ENCODE measurements at regions not wholly inside any gene's neighbourhood (a gene's known extent, or its start where the extent isn't known, plus 50 kb on each side); places are given as distances from the start of the nearest gene placed in this dataset.
"Not testable (repeated sequence)": the region's sequence is repeated elsewhere in the genome, so short reads cannot be mapped to it uniquely, and the experiment has no call there.

GRCh38 chr9:102941868-102942267, 53.3 kb upstream of the CYLC2 start:
- no peak for DNase-seq (ENCODE audit: low spot score)

DNA sequence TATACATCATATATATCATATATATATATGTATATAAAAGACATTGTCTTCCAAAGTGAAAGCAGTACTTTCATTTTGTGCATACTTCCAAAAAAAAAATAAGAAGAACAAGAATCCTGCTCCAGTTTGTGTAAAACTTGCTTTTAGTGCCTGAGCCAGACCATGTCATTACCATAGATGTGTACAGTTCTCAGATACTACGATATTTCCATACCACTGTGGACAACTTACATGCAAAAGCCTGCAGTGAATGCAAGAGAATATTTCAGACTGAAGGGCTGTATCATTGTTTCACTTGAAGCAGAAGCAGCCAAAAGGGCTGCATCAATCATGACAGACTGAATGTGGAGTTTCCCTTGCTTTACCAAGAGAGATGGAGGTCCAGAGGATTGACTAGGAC, 72.6 kb upstream of the CYLC2 start:
- no peak for DNase-seq (ENCODE audit: low spot score)

GRCh38 chr9:102911185-102911584, 83.9 kb upstream of the CYLC2 start:
- DNase-seq (ENCODE audit: low spot score) = no peak

DNA sequence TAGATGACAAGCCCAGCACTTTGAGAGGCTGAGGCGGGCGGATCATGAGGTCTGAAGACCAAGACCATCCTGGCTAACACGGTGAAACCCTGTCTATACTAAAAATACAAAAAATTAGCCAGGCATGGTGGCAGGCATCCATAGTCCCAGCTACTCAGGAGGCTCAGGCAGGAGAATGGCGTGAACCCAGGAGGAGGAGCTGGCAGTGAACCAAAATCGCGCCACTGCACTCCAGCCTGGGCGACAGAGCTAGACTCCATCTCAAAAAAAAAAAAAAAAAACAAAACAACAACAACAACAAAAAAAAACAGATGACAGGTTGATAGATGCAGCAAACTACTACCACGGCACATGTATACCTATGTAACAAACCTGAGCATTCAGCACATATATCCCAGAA, 89.3 kb upstream of the CYLC2 start:
- DNase-seq (ENCODE audit: low spot score) = not testable (repeated sequence)

GRCh38 chr9:102892025-102892424, 103.1 kb upstream of the CYLC2 start:
- DNase-seq (ENCODE audit: low spot score) = no peak

DNA sequence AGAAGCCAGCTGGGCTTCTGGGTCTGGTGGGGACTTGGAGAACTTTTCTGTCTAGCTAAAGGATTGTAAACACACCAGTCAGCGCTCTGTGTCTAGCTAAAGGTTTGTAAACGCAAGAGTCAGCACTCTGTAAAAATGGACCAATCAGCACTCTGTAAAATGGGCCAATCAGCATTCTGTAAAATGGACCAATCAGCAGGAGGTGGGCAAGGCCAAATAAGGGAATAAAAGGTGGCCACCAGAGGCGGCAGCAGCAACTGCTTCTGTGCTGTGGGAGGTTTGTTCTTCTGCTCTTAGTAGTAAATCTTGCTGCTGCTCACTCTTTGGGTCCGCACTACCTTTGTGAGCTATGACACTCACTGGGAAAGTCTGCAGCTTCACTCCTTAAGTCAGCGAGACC, 106.4 kb upstream of the CYLC2 start:
- DNase-seq (ENCODE audit: low spot score) = not testable (repeated sequence)

DNA sequence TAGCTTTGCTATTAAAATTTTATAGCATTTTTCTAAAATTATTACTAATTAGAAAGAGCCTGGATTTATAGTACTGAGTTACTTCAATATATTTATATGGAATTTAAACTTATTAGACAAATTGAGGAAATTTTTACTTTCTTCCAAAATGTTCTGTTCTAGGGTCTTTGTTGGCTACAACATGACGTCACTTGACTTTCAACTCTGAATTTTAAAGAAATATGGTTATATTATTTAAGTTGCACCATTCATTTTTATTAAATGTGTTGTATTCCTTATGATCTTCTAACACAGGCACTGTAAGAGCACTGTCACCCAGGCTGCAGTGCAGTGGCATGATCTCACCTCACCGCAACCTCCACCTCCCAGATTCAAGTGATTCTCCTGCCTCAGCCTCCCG, 119.4 kb upstream of the CYLC2 start:
- DNase-seq (ENCODE audit: low spot score) = no peak

DNA sequence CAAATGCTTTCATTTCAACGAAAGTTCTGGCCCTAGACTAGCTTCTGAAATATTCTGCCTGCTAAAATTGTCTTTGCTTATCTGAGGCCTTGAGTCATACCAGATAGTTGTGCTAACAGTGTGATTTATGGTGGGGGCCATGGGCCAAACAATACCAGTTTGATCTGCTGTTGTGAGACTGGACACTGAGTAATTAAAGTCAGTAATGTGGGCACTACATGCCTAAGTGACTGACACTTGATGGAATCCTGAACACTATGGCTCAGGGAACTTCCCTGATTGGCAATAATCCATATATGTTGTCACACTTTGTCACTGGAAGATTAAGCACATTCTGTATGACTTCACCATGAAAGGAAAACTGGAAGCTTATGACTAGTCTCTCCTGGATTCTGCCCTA, 127.6 kb upstream of the CYLC2 start:
- no peak for DNase-seq (ENCODE audit: low spot score)

DNA sequence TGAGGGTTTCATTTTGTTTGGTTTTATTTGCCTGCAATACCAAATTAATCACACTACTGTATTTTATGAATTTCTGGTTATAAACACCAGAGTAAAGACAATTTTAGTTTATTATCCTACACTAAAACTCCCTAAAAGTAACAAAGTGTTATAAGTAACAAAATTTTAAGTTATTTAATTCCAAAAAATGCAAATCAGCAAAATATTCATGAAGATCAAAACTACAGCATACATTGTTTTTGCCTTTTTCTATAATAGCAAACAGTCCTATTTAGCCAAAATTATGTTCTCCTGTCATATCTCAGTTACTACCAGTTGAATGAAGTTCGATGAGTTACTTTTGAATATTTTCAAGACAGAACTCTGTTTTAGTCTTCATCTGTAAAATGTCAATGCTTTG, 132.7 kb upstream of the CYLC2 start:
- DNase-seq (ENCODE audit: low spot score) = no peak

DNA sequence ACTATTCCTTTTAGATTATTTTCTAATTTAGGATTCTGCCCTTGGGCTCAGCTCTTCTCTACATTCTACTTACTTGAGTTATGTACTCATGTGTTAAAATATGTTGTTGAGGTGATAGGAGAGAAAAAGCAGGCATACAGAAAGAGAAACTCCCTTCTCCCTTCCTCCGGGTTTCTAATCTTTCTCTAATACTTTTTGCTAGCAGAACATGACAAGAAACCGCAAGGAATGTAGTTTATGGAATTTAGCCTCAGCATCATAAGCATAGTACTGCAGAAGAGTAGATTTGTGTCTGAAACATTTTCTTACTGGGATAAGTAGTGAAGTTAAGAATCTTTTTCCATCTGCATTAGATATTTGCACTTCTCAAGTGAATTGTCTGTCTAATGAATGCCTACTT, 139.5 kb upstream of the CYLC2 start:
- no peak for DNase-seq (ENCODE audit: low spot score)

DNA sequence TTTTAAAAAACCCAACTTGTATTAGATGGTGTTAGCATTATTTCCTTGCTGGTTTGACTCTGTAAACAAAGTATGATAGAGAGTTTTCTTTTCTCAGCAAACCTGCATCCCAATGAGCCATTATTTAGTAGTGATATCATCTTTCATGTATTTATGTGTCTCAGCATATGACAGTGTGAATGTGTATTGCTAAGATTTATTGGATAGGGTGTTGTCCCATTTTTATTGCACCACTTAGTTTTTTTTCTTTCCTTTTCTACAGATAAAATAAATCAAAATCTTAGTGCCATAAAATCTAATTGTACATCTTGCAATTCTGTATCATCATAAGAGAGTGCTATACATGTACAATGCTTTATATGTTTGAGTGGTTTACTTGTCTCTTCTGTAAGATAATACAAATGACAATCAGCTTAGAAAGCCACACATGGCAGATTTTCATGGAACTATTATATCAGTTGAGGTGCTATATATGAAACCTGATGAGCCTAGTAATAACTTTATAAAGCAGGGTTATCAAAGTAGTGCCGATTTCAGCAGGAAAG, 149.2 kb upstream of the CYLC2 start:
- DNase-seq (ENCODE audit: low spot score) = no peak

- DNase-seq (ENCODE audit: low spot score) = no peak
These were observed 150.4 kb upstream of the CYLC2 start for GRCh38 chr9:102844716-102845115.

GRCh38 chr9:102842423-102842822, 152.7 kb upstream of the CYLC2 start:
- no peak for DNase-seq (ENCODE audit: low spot score)

DNA sequence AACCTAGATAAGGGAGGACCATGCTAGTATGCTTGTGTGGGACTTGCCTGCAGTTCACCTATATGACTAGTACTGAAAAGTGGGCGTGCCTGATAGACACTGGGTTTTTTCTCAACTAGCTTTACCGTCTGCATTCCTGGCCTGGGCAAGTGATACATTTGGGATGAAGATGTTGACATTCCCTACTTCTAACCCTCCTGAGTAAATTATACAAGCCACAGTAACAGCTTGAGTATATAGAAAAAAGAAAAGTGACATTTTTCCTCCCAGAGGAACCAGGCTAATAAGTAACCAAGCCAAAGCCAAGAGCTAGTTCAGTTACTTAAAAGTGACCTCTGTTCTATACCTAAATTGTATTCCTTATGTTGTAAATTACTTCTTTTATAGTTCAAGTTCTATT, 153.8 kb upstream of the CYLC2 start:
- DNase-seq (ENCODE audit: low spot score) = no peak

DNA sequence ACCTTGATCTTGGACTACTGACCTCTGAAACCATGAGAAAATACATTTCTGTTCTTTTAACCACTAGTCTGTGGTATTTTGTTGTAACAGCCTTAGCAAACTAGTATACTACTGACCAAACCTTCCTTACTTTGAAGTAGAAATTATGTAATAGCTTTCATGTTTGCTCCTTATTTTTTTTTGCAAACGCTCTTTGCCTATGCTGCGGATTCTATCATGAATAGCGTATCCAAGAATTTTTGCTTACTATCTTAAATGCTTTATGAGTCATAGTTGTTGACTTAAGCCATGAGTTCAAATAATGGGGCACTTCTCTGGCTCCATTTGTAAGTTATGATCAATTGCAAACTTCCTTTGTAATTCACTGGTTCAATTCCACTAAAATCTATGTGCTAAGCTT, 154.8 kb upstream of the CYLC2 start:
- DNase-seq (ENCODE audit: low spot score) = no peak

GRCh38 chr9:102832814-102833213, 162.3 kb upstream of the CYLC2 start:
- DNase-seq (ENCODE audit: low spot score) = no peak

- DNase-seq (ENCODE audit: low spot score) = no peak
These were observed 198.9 kb upstream of the CYLC2 start for GRCh38 chr9:102796244-102796643.

- no peak for DNase-seq (ENCODE audit: low spot score)
These were observed 199.6 kb upstream of the CYLC2 start for GRCh38 chr9:102795532-102795931.

- DNase-seq (ENCODE audit: low spot score) = peak; percentile 8
These were observed 215.8 kb upstream of the CYLC2 start for GRCh38 chr9:102779356-102779755.

- no peak for DNase-seq (ENCODE audit: low spot score)
These were observed 216.4 kb upstream of the CYLC2 start for GRCh38 chr9:102778746-102779145.

DNA sequence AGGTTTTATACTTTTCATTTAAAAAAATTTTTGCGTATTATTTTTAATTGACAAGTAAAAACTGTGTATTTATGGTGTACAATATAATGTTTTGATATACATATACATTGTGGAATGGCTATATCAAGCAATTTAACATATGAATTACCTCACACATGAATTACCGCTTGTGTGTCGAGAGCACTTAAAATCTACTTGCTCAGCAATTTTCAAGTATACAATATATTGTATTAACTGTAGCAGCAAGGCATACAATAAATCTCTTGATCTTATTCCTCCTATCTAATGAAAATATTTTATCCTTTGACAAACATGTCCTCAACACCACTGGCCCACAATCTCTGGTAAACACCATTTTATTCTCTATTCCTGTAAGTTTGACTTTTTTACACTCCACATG, 224.4 kb upstream of the CYLC2 start:
- DNase-seq (ENCODE audit: low spot score) = no peak

DNA sequence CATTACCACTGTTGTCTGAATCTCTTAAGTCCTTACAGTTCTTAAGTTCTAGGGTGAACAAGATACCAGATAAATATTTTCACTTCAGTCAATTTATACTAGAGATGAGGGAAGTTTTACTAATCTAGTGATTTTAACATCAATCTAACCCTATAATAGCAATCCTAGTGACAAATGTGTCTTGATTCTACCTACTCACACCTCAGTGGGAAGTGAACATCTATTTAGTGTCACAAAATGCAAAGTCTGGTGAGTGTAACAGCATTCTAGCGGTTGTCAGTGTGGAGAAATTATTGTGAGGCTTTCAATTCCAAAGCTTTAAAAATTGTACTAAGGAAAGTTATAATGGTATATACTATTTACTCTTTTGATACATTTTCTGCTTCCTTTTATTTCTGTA, 225.8 kb upstream of the CYLC2 start:
- no peak for DNase-seq (ENCODE audit: low spot score)

- DNase-seq (ENCODE audit: low spot score) = no peak
These were observed 227.1 kb upstream of the CYLC2 start for GRCh38 chr9:102768002-102768401.

GRCh38 chr9:102767076-102767475, 228.1 kb upstream of the CYLC2 start:
- no peak for DNase-seq (ENCODE audit: low spot score)

- no peak for DNase-seq (ENCODE audit: low spot score)
These were observed 254.6 kb upstream of the CYLC2 start for GRCh38 chr9:102740578-102740977.
